ENCODE measurements at regions not wholly inside any gene's neighbourhood (a gene's known extent, or its start where the extent isn't known, plus 50 kb on each side); places are given as distances from the start of the nearest gene placed in this dataset.
"Not testable (repeated sequence)": the region's sequence is repeated elsewhere in the genome, so short reads cannot be mapped to it uniquely, and the experiment has no call there.

DNA sequence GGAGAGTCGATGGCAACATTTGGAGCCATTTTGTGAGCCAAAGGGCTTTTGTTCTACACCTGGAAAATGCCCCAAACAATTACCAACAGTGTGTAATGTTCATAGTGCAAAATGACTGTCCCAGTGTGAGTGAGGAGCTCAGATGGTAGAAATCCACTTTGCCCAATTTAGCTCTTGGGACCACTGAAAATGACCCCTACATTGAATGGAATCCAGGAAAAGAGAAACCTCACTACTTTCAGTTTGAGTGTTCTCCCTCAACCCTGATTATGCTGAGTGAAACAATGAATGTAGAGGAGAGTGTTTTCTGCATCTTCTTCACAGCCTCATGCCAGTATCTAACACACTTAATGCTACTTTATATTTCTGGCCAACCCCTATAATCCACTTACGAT lies 84.9 kb upstream of the NRN1 start:
- no peak for DNase-seq

- no peak for DNase-seq
These were observed 84.3 kb upstream of the NRN1 start for GRCh38 chr6:6090861-6091607.

DNA sequence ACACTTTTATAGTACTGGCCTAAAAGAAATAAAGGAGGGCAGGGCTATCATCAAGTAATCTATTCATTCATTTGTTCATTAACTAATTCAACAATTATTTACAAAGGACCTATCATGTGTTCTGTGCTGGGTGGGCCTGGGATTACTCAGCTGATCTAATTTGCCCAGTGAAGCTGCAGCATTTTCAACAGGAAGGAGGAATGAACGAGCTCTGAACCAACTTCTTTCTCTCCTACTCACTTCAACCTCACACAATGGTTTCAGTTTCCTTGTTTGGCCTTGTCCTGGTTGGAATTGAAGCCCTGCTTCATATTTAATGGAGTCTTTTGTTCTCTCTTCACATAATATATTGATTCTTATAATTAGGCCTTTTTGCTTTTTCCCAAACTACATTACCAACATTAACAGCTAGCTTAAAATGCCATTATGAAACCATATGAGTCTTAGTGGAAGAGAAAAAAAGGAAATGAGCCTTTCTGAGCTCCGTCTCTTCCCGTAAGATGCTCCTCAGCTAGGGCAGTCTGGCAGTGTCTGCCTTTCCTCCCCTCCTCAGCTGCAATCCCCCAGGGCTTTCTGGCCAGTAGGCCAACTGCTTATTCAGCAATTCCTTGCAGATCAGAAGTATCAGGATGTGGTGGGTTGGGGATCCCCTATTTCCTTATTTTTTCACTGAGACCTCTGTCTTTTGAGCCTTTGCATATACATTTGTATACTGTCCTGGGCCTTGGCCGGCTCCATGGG lies 79.4 kb upstream of the NRN1 start:
- peak; percentile 31 for DNase-seq

DNA sequence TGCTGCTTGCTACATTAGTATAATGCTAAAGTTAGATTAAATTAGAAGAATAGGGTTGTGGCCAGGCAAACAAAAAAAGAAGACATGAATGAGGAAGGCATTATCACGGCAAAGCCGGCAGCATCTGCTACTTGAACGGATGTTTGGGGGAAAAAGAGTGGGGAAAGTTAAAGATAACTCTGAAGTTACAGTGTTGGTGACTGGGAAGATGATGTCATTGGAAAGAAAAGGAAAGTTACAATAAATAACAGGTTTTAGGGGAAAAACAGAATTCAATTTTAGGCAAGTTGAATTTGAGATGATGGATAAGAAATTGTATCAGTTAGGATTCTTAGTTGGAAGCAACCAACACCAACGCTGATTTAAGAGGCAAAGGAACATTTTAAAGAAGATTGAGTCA lies 74.2 kb upstream of the NRN1 start:
- no peak for DNase-seq

GRCh38 chr6:6074190-6074589 lies 67.5 kb upstream of the NRN1 start:
- no peak for DNase-seq

DNA sequence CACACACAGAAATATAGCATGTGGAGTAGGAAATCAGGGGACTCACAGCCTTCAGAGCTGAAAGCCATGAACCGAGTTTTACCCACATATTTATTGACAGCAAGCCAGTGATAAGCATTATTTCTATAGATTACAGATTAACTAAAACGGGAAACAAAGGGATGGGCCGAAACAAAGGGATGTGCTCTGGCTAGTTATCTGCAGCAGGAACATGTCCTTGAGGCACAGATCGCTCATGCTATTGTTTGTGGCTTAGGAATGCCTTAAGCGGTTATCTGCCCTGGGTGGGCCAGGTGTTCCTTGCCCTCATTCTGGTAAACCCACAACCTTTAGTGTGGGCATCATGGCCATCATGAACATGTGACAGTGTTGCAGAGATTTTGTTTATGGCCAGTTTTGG lies 61.4 kb upstream of the NRN1 start:
- not testable (repeated sequence) for DNase-seq

DNA sequence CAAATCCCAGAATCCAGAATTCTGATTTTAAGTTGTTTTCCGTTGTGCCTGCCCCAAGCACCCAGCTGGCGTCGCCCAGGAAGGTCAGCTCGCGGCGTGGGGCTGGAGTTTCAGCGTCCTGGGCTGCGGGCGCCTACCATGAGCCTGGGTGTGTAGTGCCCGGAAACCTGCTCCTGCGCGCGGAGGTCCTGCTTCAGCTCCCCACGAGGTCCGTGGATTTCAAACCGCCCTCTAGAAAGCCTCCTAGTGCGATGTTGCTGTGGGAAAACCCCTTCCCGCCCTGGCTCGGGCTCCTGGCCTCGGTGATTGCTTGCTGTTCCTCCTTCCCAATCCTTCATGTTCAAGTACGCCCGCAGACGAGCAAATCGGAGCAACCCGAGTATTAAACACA lies 51.3 kb upstream of the NRN1 start:
- DNase-seq: no peak

- DNase-seq: peak; percentile 69
These were observed 50.8 kb upstream of the NRN1 start for GRCh38 chr6:6057442-6058053.

All from inflammatory macrophage treated with lipopolysaccharide for 4 hours (primary cell).